IMR-90 (cell line): ENCODE measurements at regions not wholly inside any gene's neighbourhood (a gene's known extent, or its start where the extent isn't known, plus 50 kb on each side); places are given as distances from the start of the nearest gene placed in this dataset.

Experiments used
- RAD21 ChIP-seq: IDR thresholded peaks from 2 replicates; pipeline ENCODE4 v1.6.1; 2012; ENCODE audit warnings: low read length, improper control_type of control experiment
- USF2 ChIP-seq: fragments of 150-350 bp; IDR thresholded peaks from 2 replicates; pipeline ENCODE4 v1.6.1; 2017; ENCODE audit warnings: mild to moderate bottlenecking, antibody characterized with exemption, low read length, low read depth
- TF ChIP-seq, protein P1 (sequence below): conservative IDR thresholded peaks from 2 replicates; pipeline ENCODE4 v1.5.1; 2012; ENCODE audit warnings: mild to moderate bottlenecking, low read depth, low read length, improper control_type of control experiment

- TF ChIP-seq, protein P1, sequence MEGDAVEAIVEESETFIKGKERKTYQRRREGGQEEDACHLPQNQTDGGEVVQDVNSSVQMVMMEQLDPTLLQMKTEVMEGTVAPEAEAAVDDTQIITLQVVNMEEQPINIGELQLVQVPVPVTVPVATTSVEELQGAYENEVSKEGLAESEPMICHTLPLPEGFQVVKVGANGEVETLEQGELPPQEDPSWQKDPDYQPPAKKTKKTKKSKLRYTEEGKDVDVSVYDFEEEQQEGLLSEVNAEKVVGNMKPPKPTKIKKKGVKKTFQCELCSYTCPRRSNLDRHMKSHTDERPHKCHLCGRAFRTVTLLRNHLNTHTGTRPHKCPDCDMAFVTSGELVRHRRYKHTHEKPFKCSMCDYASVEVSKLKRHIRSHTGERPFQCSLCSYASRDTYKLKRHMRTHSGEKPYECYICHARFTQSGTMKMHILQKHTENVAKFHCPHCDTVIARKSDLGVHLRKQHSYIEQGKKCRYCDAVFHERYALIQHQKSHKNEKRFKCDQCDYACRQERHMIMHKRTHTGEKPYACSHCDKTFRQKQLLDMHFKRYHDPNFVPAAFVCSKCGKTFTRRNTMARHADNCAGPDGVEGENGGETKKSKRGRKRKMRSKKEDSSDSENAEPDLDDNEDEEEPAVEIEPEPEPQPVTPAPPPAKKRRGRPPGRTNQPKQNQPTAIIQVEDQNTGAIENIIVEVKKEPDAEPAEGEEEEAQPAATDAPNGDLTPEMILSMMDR: no peak
- TF ChIP-seq USF2 (no peak), RAD21 (no peak)
Measured at GRCh38 chr20:48171071-48171470, 385.8 kb upstream of the SULF2 start.
